Fibroblast of skin of right biceps (primary cell): ENCODE measurements at regions not wholly inside any gene's neighbourhood (a gene's known extent, or its start where the extent isn't known, plus 50 kb on each side); places are given as distances from the start of the nearest gene placed in this dataset.
A peak's percentile ranks its signal among the peaks of the same experiment; 100 is the strongest.

Experiments
- DNase-seq: peaks from one replicate; pipeline ENCODE4 v3.0.0-alpha.2; 2013

- DNase-seq = no peak
Observed at GRCh38 chr3:117746066-117746465, 1036.5 kb downstream of the TUSC7 start.

DNA sequence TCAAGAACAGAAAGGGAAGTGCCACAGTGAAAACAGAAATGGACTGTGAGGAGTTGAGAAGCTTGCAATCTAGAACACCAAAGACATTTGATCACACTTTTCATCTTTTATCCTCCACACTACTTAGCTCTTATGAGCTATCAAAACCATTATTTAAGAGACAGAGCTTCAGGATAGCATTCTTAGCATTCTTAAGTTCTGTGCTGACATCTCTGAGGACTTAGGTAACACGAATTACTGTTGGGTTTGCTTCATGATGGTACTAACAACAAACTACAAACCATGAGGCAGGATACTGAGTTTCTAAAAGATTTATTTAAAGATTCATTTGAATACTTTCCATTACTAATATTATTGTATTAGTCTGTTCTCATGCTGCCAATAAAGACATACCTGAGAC, 1038.6 kb downstream of the TUSC7 start:
- DNase-seq = peak; percentile 50

DNA sequence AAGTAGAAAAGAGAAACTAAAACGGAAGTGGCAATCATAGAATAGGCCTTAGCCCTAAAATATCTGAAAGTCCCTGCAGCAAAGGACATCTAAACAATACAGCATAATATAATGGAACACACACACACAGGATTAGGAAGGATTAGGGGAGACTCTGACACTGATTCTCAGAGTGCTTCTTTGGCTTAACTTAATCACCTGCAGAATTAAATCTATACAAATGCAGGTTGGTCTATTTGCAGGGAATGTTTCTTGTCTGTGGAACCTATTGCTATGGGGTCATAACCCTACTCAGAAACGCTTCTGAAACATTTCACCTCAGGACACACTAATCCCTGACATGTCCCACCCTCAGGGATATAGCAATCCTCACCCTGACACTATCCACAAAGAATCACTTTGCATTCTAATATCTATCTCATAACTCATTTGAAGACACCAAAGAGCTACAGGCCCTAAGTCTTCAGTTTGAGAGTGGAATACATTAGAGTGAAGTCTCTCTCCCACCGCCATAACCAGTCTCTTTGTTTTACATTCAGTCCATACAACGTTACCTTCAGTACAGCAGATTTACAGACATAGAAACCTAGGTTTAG, 1041.2 kb downstream of the TUSC7 start:
- DNase-seq = no peak

DNA sequence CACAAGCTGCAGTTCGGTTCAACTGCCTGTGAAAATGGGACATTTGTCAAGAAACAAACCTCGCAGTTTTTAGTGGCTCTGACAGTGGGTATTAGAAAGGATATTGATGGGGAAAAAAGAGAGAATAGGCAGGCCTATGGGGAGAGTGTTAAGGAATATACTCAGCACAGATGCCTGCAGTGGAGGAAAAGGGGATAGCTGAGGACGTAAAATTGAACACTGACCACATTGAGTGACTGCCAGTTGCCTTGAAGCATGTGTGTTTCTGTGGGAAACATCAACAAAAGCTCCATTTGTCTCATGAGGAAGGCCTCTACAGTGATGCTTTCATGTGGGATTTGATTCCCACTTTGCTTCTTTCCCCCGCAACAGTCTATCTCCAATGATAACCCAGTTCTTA, 1042.1 kb downstream of the TUSC7 start:
- DNase-seq = no peak

- DNase-seq = peak; percentile 85
Observed at GRCh38 chr3:117752984-117753717, 1043.6 kb downstream of the TUSC7 start.

- no peak for DNase-seq
Observed at GRCh38 chr3:117754058-117754457, 1044.5 kb downstream of the TUSC7 start.

GRCh38 chr3:117754841-117755240, 1045.3 kb downstream of the TUSC7 start:
- DNase-seq = no peak

DNA sequence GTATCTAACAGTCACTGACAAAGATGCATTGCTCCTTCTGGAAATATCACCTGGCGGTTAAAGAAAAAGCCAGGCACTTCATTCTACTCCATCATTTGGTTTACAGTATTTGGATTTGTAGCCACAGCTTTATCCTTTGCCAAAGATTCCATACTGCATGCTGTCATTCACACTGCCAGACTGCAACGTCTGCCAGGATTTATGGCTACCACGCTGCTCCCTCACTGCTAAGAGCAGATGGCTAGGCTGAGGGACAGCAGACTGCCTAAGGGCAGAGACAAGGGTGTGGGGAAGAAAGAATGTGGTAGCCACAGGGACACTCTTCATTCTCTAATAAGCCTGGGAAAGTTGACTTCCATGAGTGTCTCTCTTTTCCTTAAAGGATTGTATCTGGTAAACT, 1047.0 kb downstream of the TUSC7 start:
- peak; percentile 25 for DNase-seq

- DNase-seq = no peak
Observed at GRCh38 chr3:117761703-117762620, 1052.4 kb downstream of the TUSC7 start.

- DNase-seq = no peak
Observed at GRCh38 chr3:117762621-117763037, 1053.0 kb downstream of the TUSC7 start.

DNA sequence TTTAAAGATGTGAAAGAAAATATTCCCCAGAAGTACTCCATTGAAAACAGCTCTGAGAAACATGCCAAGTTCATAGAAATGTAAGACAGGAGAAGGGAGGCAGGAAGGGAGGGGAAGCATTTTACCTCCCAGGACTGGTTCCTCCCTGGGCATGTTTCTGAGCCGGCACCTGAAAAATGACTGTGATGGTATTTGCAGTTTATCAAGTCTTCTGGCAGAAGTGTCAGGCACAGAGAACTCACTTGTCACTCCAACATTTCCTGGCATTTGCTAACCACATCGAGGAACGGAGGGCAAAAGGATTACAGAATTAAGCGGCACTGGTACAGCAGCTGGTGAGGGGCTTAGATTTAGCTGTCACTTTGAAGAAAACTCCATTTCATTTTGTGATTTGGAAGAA, 1054.0 kb downstream of the TUSC7 start:
- no peak for DNase-seq

- DNase-seq = no peak
Observed at GRCh38 chr3:117768581-117768980, 1059.0 kb downstream of the TUSC7 start.

GRCh38 chr3:117774130-117774529, 1064.6 kb downstream of the TUSC7 start:
- no peak for DNase-seq

DNA sequence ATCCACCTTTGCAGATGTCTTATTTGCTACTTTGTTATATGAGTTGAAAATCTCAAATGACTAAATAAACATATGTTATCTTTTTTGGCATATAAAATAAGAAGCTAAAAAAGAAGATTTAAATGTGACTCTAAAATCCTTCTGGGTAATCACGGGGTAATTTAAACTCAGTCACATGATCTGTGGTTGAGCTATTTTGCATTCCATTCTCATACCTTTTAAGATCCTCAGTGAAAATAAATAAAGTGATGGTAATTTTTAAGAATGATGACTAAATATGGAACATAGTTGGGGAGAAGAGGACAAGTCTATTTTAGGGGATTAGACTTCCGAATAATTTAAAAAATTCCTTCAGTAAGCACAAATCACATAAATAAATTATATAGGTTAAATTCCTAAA, 1076.8 kb downstream of the TUSC7 start:
- DNase-seq = peak; percentile 72

DNA sequence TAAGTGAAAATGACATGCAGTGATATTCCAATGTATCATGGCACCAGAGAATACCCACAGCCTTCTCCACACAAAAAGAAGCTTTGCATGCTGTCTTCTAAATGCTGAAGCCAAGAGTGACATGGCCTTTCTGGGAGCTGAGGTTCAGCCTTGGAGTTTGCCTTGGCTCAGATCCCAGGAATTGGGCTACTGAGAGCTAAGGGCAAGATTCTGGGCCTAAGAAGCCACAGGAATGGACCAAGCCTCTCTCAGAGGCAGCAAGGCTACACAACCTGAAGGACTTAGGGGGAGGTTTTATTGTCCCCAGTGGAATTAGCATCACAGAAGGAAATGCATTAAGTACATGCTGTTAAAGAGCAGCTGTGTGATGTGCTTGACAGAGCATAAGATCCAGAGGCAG, 1078.5 kb downstream of the TUSC7 start:
- peak; percentile 98 for DNase-seq

GRCh38 chr3:117788506-117788905, 1078.9 kb downstream of the TUSC7 start:
- DNase-seq = no peak

- DNase-seq = peak; percentile 60
Observed at GRCh38 chr3:117790235-117790987, 1080.8 kb downstream of the TUSC7 start.

GRCh38 chr3:117793622-117794265, 1084.2 kb downstream of the TUSC7 start:
- no peak for DNase-seq

DNA sequence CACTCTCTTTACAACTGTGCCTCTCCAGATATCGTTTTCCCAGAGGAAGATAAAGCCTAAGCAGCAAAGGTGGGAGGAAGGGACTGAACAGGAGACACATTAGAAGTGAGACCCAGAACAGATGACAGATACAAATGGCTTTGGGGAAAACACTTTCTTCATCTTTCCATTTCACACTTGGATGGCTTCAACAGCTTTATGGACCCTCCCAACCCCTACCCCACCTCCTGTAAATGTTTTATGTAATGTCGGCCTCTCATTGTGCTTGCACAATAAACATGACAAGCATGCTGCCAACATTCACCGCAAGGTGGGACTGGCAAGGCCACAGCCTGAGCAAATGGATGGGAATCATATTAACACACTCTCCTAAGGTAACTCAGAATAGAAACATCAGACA, 1088.6 kb downstream of the TUSC7 start:
- no peak for DNase-seq

- no peak for DNase-seq
Observed at GRCh38 chr3:117798687-117799386, 1089.3 kb downstream of the TUSC7 start.

GRCh38 chr3:117799387-117799735, 1089.8 kb downstream of the TUSC7 start:
- DNase-seq = no peak

DNA sequence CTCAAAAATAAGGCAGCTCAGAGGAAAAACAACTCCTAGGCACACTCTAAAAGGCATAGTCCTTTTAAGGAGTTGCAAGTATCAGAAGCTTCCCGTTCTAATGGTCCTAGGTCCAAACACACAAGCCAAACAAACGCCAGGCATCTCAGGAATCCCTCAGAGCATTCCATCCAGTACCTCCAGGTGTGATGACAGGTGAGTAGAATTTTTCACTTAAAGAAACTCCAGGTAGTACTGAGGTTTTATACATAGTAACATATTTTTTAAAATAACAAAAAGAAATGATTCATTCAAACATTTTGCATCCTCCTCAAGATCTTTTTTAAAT, 1092.3 kb downstream of the TUSC7 start:
- no peak for DNase-seq
